Esophagus squamous epithelium (tissue), 5 donors: ENCODE measurements at regions not wholly inside any gene's neighbourhood (a gene's known extent, or its start where the extent isn't known, plus 50 kb on each side); places are given as distances from the start of the nearest gene placed in this dataset.

Source experiments
- DNase-seq: peaks from one replicate; lab custom pipeline; 2025; lab: John Stamatoyannopoulos, UW
- H3K27ac ChIP-seq, 4 donors: fragments of 200-600 bp; sonication (generic); one replicate each; pipeline ENCODE4 v1.5.1; 2016 to 2019; ENCODE audit warnings: mild to moderate bottlenecking in 1 of 4
- H3K27me3 ChIP-seq, 4 donors: fragments of 200-600 bp; sonication (generic); 1 replicate in 3 of 4; 2 replicates in 1 of 4; pipeline versions ENCODE4 v1.5.1 to v1.6.0; 2017 to 2021; ENCODE audit warnings: antibody characterized with exemption in 1 of 4
- H3K36me3 ChIP-seq, 3 donors: fragments of 200-600 bp; sonication (generic); one replicate each; pipeline ENCODE4 v1.5.1; 2016 to 2019
- H3K4me1 ChIP-seq, 3 donors: fragments of 200-600 bp; sonication (generic); one replicate each; pipeline ENCODE4 v1.5.1; 2017 to 2019
- H3K4me3 ChIP-seq, 4 donors: fragments of 200-600 bp; sonication (generic); 1 replicate in 3 of 4; 2 replicates in 1 of 4; pipeline ENCODE4 v1.5.1; 2016 to 2019; ENCODE audit warnings: mild to moderate bottlenecking in 2 of 4, moderate library complexity in 1 of 4
- H3K9me3 ChIP-seq, 3 donors: fragments of 200-600 bp; sonication (generic); one replicate each; pipeline ENCODE4 v1.5.1; 2016 to 2019
- POLR2A ChIP-seq, 4 donors: fragments of 450-650 bp; IDR thresholded peaks; one replicate each; pipeline ENCODE4 v1.6.1; 2017; ENCODE audit warnings: antibody characterized with exemption in 4 of 4, mild to moderate bottlenecking in 4 of 4, moderate library complexity in 3 of 4
- WGBS, 2 donors: methylation state at CpG; one replicate each; pipeline ENCODE4 v1.1.5; 2018; 5-methylcytosine and 5-hydroxymethylcytosine counted together
- intact Hi-C: fragments of 100-400 bp; cut with DNase I; formaldehyde crosslinking; loops from one replicate; pipeline ENCODE4 v1.15.0; 2022
- TF ChIP-seq, protein P1 (sequence below), 6 experiments: fragments of 450-650 bp in 4 of 6; fragments of 200-600 bp in 2 of 6; sonication (generic) in 2 of 6; IDR thresholded peaks; one replicate each; pipeline ENCODE4 v1.5.1; 2016 to 2019; ENCODE audit warnings: antibody characterized with exemption in 6 of 6, mild to moderate bottlenecking in 4 of 6, moderate library complexity in 4 of 6
- donor health status: DM: yes; HTN: yes; CAD: no.

DNA sequence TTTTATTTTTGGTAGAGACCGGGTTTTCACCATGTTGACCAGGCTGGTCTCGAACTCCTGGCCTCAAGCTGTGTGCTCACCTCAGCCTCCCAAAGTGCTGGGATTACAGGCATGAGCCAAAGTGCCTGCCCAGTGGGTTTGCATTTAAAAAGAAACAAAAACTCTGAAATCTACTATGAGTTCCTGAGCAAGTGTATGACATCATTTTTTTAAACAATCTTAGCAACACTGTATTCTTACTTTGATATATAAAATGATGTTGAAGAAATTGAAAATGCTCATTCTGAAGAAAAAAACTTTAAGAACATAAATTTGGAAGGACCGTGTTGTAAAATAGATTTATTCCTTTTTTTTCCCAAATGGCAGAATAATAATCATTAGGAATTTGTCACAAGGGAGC, 1199.7 kb downstream of the DIAPH3 start:
- no peaks in the 10 kb centered on the region for H3K27me3 ChIP-seq
- H3K27ac ChIP-seq: no peak overlapping the region
- intact Hi-C loops: no loop called here
- no peak for DNase-seq
- H3K4me1 ChIP-seq: no peaks in the 10 kb centered on the region
- no peaks in the 10 kb centered on the region for H3K36me3 ChIP-seq
- H3K9me3 ChIP-seq: peaks cover 0 to 5% (median under 1%) of the 10 kb centered on the region in 3 donors
- TF ChIP-seq POLR2A (IDR thresholded peaks at IDR 0.05): no peak
- TF ChIP-seq, protein P1, sequence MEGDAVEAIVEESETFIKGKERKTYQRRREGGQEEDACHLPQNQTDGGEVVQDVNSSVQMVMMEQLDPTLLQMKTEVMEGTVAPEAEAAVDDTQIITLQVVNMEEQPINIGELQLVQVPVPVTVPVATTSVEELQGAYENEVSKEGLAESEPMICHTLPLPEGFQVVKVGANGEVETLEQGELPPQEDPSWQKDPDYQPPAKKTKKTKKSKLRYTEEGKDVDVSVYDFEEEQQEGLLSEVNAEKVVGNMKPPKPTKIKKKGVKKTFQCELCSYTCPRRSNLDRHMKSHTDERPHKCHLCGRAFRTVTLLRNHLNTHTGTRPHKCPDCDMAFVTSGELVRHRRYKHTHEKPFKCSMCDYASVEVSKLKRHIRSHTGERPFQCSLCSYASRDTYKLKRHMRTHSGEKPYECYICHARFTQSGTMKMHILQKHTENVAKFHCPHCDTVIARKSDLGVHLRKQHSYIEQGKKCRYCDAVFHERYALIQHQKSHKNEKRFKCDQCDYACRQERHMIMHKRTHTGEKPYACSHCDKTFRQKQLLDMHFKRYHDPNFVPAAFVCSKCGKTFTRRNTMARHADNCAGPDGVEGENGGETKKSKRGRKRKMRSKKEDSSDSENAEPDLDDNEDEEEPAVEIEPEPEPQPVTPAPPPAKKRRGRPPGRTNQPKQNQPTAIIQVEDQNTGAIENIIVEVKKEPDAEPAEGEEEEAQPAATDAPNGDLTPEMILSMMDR (IDR thresholded peaks at IDR 0.05): no peak
- 52 to 78% methylated on average over 3 of the region's 3 CpGs for WGBS, 2 donors
- H3K4me3 ChIP-seq: no peak overlapping the region

DNA sequence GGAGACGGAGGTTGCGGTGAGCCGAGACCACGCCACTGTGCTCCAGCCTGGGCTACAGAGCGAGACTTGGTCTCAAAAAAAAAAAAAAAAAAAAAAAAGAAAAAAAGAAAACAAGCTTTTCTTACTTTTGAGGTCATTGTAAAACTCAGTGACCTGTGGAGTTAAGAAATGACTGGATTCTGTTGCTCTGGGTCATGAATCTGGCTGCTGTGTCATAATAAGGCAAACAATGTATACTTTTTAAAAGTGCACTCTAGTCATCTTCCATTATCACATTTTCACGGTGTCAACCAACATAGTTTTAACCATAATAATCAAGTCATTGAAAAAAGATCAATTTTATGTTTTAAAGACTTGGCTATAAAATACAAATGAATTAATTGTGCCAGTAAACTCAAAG, 1186.6 kb downstream of the DIAPH3 start:
- peaks cover 0 to 3% (median 0%) of the 10 kb centered on the region in 3 donors for H3K9me3 ChIP-seq
- H3K27me3 ChIP-seq: no peaks in the 10 kb centered on the region
- H3K4me3 ChIP-seq: no peak overlapping the region
- TF ChIP-seq, protein P1 (IDR thresholded peaks at IDR 0.05): no peak
- no peak for TF ChIP-seq POLR2A (IDR thresholded peaks at IDR 0.05)
- 65 to 82% methylated on average over 1 to 3 of the region's 6 CpGs for WGBS, 2 donors
- H3K36me3 ChIP-seq: no peaks in the 10 kb centered on the region
- H3K4me1 ChIP-seq: no peaks in the 10 kb centered on the region
- DNase-seq: no peak
- intact Hi-C loops: no loop called here
- no peak overlapping the region for H3K27ac ChIP-seq

DNA sequence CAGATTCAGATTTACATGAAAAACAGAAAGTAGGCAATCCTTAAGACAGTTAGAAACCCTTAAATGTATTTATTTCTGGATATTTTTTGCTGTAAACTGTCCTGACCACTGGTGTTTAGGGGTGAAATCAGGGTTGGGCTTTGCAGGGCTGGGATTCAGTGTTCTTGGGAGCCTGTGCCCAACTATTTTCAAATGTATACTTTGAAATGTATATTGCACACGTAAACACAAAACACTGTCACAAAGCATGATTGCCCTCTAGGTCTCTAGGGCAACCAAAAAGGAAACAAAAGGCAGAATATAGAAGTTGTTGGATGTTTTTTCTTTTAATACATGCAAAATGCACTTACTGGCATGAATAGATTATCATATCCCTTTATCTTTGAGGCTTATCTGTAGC, 1185.4 kb downstream of the DIAPH3 start:
- WGBS, 2 donors: 56 to 60% methylated on average over 1 of the region's 1 CpG
- Histone ChIP-seq H3K27ac (no peak overlapping the region), H3K4me1 (no peaks in the 10 kb centered on the region), H3K4me3 (no peak overlapping the region), H3K36me3 (no peaks in the 10 kb centered on the region), H3K27me3 (no peaks in the 10 kb centered on the region), H3K9me3 (peaks cover 0 to 9% (median 0%) of the 10 kb centered on the region in 3 donors)
- TF ChIP-seq, protein P1 (IDR thresholded peaks at IDR 0.05): no peak
- no peak for TF ChIP-seq POLR2A (IDR thresholded peaks at IDR 0.05)
- intact Hi-C loops: no loop called here
- no peak for DNase-seq

DNA sequence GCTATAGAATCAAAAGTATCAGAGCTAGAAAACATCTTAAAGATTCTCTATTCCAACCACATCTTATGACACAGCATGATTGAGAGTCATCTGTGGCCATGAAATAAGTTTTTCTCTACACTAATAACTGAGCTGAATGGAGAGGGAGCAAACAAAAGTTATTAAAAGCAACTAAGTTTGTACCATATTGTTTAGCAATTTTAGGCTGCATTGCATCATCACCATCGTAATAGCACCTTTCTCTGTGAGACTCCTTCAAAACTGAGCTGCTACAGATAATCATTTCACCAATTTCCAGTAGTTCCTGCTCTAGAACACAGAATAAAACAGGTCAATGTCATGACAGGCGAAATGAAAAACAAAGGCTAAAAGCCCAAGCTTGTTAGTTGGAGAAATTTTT, 1183.9 kb downstream of the DIAPH3 start:
- Histone ChIP-seq H3K4me3 (no peak overlapping the region), H3K4me1 (no peaks in the 10 kb centered on the region), H3K27ac (no peak overlapping the region), H3K9me3 (peaks cover 0 to 10% (median 0%) of the 10 kb centered on the region in 3 donors), H3K36me3 (no peaks in the 10 kb centered on the region), H3K27me3 (no peaks in the 10 kb centered on the region)
- WGBS, 2 donors: 60 to 73% methylated on average over 2 of the region's 2 CpGs
- TF ChIP-seq, protein P1 (IDR thresholded peaks at IDR 0.05): no peak
- no peak for TF ChIP-seq POLR2A (IDR thresholded peaks at IDR 0.05)
- no peak for DNase-seq
- intact Hi-C loops: no loop called here

DNA sequence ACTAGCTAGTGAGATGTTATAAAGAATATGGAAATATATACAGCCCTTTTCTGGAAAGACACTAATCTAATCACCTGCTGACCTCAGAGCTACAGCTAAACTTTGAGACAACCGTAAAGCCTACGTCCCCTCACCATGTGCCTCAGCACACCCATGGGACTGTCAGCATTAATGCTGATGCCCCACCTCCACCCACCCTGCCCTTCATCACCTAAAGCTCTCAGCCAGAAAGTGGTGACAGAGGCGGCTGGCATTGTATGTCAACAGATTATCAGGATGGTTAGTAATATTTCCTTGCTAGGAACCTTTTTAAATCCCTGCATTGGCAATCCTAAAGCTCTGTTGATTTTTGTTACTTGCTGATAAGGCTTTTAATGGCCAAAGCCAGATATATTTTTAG, 1177.9 kb downstream of the DIAPH3 start:
- no peak for DNase-seq
- no peaks in the 10 kb centered on the region for H3K36me3 ChIP-seq
- H3K9me3 ChIP-seq: peaks cover 0 to 10% (median 0%) of the 10 kb centered on the region in 3 donors
- WGBS, 2 donors: 72 to 75% methylated on average over 3 of the region's 3 CpGs
- TF ChIP-seq, protein P1 (IDR thresholded peaks at IDR 0.05): no peak
- no peak for TF ChIP-seq POLR2A (IDR thresholded peaks at IDR 0.05)
- no peaks in the 10 kb centered on the region for H3K27me3 ChIP-seq
- intact Hi-C loops: no loop called here
- H3K4me3 ChIP-seq: no peak overlapping the region
- H3K27ac ChIP-seq: no peak overlapping the region
- H3K4me1 ChIP-seq: no peaks in the 10 kb centered on the region
